GM11168 (cell line): ENCODE measurements at regions not wholly inside any gene's neighbourhood (a gene's known extent, or its start where the extent isn't known, plus 50 kb on each side); places are given as distances from the start of the nearest gene placed in this dataset.

Experiments used
- in situ Hi-C: fragments of 300-500 bp; cut with MboI; formaldehyde crosslinking; loops from one replicate; pipeline ENCODE4 v1.12.0; 2022; ENCODE audit warnings: low sequenced_read_pairs; ENCODE audit not compliant: unreplicated experiment

DNA sequence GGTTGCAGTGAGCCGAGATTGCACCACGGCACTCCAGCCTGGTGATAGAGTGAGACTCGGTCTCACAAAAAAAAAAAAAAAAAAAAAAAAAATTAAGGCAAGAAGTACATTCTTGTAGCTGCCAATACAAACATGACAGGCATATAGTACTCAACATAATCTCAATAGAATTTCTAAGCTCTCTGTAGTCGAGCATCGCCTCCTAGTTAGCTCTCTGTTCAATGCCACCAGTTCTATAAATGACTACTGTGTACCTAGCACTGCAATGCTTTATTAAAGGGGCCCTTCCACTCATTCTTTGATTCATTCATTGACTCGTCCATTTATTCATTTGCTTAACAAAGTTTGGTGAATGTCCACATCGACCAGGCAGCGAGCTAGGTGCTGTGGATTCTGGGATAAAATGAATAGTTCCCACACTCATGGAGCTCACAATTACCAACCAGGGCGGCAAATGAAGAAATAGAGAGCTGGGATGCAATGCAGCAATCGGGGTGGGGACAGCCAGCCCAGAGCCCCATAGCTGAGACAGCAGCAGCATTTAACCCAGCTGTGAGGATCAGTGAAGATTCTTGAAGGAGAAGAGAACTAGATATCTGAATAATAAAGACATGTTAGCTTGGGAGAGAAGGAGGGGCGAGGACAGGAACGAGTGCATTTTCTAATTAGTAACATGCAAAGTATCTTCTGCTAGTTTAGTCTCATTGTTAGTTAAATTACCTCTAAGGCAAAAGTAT, 349.8 kb downstream of the LPIN1 start:
- in situ Hi-C loops, result no loop called here

DNA sequence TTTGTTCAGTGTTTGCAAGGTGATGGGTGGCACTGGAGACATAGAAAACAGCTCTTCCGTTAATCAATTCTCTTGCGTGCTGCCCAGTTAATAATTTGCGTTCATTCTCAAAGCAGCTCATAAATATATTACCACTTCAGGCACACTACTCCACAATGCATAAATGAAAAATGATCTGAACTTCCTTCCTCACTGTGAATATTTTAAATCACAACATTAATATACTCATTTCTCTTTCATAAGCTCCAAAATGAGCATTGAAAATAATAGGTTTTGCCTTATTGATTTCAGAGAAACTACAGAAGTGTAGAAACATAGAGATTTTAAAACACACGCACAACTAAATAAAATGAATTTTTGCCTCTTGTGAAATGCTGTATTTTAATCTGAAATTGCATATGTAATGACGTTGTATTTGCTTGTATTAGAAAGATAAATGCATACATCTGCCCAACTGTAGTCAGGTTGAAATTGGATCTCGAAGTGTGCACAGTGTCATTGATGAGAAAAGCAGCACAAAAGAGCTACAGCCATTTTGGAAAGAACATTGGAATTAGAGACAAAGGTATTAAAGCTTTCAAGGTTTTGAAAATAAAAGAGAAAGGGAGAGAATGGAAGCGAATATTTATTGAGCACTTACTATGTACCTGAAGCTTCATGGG, 350.5 kb downstream of the LPIN1 start:
- in situ Hi-C loops, result no loop called here

DNA sequence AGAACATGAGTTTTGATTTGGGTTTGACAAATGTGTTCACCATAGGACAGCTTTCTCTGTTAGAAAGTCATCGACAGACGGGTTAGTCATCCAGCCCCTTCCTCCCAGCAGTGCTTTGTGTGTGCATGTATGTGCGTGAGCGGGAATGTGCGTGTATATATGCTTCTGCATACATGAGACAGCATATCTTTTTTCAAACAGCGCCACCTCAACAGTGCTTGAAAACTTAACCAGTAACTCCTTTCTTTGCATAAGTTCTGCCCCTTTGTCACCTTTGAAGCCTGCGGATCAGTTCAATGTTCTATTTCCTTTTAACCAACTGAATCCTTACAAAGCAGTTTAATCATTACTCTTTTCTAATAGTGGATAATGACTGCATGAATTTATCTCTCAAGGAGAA, 351.4 kb downstream of the LPIN1 start:
- in situ Hi-C loops, result no loop called here

DNA sequence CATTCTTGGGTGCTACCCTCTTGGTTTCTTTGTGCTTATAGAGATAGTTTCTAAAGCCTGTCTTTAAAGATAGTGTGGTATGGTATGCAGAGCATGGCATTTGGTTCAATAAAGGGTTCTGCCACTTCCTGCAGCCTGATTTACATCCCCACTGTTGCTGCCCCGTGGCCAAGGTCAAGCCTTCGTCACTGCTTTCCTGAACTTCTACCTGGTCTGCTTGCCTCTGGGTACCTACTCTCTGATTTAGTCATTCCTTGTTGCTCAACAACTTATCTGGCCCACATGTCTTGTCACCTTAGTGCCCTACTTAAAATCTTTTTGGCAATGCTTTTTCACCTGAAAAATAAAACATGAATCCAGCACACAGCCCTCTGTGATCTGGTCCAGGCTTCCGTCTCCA, 352.9 kb downstream of the LPIN1 start:
- in situ Hi-C loops, result no loop called here

DNA sequence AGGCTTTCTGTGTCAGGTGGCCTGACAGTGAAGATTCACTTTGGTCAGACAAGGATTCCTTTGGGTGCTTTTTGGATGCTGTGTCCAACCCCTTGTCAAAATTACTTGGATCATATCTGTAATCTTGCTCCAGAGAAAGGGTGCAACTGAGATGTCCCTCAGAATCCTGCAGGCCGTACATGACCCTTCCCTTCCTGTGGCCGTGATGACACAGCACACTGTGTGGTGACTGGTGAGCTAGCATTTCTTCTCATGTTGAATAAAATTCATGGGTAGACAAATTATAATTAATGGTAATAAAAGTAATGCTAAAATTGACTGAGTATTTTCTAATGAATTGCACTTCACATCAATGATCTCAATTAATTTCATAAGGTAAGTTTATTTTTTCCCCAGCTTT, 356.2 kb downstream of the LPIN1 start:
- in situ Hi-C loops, result no loop called here

DNA sequence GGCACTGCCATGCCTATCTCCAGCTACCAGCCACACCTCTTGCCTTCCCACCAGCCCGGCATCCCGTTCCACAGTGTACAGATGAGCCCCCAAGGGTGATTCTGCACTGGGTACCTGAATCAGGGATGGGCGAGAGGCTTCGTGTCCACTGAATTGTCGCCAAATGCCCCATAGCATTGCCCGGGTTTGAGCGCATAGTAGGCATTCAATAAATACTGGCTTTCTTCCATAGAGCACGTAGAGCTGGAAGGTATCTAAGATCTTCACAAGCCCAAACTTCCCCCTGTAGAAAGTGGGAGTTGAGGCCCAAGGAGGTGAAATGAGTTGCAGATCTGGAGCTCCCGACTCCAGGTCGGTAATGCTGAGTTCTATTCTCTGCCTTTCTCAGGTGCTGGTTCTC, 358.7 kb downstream of the LPIN1 start:
- in situ Hi-C loops, result no loop called here

DNA sequence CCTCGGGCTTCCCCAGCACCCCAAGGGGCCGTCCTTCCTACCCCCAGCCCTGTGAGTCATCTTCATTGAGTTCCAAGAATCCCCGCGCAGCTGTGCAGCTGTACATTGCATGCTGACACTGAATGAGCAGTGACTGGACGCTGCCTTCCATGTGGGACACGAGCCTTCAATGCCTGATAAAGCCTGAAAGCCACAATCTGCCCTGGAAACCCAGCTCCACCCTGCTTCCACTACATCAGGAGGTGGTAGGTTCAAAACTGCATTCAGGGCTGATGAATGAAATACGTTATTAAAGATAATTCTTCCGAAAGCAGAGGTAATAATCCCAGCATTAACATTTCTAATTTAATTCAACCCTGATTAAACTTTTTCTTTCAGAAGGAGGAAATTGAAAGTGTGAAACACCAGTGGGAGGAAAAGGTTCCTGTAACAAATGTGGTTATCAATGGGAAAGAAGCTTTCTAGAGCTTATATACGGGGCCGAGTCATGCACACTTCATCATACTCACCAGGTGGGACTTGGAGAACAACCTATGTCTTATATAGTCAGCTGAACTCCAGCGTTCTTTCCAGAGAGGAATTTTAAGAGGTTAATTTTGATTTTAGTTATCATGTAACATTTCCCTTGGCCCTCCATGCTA, 360.1 kb downstream of the LPIN1 start:
- in situ Hi-C loops, result no loop called here

DNA sequence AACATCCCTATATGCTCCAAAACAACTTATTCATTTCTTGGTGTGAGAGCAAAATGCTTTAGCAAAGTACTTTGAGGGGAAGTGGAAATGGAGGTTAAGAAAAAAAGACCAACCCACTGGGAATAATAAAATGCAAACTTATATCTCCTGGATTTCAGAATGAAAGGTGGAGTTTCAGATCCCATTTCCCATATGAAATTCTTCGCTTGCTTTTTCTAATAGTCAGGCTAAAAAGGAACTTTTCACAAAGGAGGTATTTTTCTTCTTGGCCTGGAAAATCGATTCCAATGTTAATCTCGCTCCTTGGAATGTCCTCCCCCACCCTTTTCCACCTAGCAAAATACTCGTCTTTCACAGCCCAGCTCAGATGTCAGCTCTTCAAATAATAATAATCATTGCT, 360.9 kb downstream of the LPIN1 start:
- in situ Hi-C loops, result no loop called here

DNA sequence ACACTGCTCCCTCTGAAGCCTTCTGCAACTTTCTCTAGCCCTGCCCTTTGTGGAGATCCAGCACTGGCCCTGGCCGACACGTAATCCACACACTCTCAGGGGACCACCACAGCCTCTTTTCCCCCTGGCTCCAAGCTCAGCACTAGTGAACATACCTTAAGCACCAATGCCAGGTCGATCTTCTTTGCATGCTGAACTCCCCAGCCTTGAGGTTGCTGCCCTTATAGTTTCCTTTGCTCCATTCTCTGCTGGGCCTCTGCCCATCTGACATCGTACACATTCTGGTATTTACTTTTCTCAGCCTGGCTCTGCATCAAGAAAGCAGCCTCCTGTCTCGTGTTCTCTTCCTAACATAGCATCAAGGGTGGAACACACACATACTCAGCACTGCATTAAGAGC, 361.5 kb downstream of the LPIN1 start:
- in situ Hi-C loops, result no loop called here

DNA sequence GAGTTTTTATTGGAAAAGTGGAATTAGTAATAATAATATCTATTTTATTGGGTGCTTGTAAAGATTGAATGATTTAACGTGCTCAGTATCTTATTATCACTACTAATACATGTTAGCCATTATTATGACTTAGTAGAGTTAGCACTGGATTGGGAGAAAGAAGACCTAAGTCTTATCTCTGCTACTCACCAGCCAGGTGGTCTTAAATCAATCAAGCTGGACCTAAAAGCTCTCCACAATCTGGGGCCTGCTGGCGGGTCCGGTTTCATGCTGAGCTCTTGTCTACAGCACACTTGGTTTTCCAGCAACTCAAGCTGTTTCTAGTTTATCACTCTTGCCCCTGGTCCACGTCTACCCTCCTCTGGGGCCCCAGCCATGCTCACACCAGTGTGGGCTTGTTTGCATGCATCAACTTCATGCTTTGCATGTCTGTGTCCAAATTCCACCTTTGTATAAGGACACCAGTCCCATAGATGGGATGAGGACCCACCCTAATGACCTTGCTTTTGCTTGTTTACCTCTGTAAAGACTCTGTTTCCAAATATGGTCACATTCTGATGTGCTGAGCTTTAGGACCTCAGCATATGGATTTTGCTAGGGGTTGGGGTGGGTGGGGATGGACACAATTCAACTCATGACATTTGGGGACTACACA, 363.1 kb downstream of the LPIN1 start:
- in situ Hi-C loops, result no loop called here

DNA sequence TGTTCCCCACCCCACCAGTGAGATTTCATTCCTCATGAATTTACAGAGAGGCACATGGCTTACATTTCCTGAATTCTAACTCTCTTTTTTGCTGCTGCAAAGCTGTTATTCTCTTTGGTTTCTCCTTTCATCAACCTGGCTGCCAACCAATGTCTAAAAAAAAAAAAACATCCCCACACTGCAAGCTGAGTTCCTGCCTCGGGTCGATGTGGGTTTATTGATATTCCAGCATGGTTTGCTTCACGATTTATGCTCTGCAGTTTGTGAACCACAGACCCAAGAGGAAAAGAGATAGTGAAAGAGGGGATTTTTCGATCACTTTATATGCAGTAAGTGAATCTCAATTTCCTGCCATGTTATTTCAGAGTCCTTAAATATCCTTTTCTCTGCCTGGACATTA, 363.6 kb downstream of the LPIN1 start:
- in situ Hi-C loops, result no loop called here

DNA sequence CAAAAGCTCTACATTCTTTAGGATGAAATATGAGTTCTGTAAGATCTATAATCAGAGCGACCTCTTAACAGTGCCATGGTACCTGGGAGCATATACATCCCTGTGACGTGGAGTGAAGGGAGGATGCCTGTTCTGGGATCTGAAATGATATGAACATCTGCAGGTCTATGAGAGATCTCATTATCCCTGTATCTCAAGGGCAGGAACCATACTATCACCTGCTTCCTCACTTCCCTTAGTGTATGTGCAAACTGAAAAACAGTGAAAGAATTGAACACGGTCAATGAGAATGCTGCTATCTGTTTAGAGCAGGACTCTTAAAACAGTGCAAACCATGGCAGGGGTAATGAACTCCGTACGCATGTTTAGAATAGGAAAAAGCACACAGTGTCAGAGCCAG, 364.0 kb downstream of the LPIN1 start:
- in situ Hi-C loops, result no loop called here

DNA sequence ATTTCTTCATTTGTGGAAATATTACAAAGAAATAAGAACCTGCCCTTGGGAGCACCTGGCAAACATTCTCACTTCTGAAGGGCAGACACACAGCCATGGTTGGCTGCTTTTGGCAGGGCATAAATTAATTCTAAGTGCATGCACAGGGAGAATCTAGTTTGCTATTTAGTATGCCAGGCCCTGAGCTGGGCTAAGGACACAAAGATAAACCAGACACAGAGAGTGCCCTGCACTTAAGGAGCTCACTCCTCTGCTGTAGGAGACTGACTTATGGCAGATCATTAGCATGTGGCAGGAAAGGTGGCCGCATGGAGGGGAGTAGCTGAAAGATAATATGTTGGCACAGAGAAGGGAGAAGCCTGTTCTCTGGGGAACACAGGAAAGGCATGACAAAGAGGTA, 367.0 kb downstream of the LPIN1 start:
- in situ Hi-C loops, result no loop called here

DNA sequence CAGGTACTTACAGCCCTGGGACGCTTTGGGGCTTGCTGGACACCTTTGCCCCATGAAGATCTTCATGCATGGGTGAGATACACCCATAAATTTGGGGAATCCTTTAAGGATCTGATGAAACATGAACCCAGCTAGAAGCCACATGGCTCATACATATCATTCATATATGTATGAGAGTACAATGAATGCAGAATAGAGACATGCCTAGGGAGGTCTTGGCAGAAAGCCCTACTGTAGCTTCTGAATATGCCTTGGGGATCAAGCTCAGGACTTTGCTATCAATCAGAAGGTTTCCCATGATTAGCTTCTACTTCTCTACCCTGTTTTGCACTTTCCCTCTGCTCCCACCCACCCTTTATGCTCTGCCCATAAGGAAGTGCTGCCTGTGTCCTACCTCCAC, 368.4 kb downstream of the LPIN1 start:
- in situ Hi-C loops, result no loop called here

DNA sequence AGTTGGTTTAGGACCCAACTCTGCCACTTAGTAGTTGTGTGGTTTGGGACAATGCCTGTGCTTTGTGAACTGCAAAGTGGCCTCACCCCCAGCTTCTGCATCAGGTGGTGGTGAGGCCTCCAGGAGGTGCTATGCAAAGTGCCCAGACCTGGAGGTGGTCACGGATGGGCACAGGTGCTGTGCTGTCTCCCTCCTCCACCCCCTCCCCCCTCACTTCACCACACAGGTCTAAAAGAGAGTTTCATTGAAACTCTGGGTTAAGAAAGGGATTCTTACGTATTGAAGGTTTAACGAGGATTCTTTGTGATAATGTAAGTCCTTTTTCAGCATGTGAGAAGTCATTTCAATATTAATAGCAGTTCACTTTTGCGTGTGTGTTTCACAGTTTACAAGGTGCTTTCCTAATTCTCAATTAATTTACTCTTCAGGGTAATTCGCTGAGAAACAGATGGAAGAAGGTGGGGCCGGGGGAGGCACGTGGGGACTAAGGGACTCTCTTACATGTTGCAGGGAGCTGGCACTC, 369.9 kb downstream of the LPIN1 start:
- in situ Hi-C loops, result no loop called here

DNA sequence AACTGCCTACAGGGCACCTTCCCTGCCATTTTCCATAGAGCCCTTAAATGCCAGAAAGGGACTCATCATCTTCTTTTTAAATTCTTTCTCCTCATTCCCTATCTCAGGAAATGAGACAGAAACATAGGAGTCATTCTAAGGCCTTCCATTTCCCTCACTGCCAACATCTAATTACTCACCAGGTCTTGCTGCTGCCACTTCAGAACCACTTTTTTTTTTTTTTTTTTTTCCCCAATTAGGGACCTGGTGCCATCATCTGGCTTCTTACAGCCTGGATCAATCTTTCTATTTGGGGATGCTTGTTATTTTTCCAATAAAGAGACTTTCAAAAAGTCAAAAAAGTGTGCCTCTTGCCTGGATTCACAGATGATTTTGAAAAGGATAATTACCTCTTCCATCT, 373.4 kb downstream of the LPIN1 start:
- in situ Hi-C loops, result no loop called here

DNA sequence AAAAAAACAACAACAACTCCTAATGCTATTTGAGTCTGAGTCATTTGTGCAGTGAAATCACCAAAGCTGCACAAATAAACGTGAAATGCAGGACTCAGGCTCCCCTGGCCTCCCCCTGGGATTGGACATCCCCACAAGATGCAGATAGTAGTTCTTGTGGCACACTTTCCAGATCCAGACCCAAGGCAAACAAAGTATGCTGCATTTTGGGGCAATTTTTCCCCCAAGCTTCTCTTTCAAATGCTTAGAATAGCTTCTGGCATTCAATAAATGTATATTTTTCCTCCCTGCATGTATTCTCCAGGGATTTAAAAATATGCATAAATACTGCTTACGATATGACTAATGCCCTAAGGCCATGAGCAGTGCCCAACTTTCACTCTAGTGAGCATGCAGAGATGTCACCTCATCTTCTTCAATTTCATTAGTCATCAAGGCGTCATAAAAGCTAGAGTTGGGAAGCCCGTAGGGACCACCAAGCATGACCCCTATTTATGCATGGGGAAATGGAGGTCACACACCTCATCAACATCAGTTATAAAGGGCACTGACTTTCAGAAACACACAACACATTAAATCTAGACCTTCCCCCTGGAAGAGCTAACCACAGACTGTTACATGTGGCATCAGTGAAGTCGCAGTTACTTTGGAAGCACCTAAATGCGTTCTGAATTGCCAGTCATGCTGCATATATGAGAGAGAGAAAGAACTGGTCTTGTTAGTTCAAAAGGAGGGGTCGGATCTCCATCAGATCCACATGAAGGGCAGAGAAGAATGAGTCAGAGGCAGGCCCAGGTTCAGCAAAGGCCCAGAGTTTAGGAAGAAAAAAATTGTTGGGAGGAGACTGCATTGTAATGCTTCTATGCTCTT, 374.1 kb downstream of the LPIN1 start:
- in situ Hi-C loops, result no loop called here

DNA sequence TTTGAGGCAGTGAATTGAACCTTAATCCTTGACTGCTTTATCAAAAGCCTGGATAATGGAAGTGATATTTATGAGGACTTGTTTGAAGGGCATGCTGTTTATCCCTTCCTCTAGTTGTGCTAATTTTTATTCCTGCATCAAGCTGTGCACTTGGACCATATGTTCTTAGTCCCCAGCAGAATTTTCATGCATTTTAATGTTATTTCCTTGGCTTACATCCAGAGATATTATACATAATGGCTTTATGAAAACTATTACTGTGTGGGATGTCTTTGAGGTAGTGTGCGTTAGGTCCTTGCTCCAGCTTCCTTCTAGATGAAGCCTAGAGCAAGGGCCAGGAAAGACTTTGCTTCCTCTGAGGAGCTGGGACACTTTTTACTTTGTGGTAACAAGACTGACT, 378.4 kb downstream of the LPIN1 start:
- in situ Hi-C loops, result no loop called here

DNA sequence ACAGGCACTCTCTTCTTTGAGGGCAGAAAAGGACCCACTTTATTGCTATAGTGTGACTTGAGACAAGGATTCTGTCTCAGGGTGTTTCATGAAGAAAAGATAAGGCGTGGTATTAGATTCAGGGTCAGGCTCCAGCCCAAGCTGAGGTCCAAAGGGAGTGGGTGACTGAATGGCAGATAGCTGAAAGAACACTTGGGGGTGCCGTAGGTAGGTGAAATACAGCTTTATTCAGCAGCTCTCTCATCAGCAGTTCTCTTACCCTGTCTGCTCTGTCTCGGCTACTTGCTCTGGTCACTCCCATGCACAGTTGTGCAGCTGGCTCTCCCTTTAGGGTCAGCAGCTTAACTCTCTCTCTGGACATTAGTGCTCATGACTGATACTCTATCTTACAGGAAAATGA, 379.9 kb downstream of the LPIN1 start:
- in situ Hi-C loops, result no loop called here

DNA sequence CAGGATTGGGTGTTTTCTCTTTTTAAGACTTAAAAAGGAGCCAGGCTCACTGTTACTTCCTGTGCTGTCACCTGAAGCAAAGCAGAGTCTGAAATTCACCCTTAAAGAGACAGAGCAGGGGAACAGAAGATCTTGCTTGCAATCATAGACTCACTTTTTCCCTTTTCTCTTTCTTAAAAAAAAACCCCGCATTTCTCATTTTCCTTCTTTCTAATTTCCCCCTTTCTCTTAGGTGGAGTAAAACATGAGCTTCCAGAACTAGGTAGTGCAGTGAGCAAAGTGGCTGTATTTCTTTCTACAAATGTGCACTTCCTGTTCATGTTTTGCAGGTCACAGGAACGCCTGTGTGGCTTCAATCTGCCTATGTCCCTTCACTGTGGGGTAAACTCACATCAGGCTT, 381.2 kb downstream of the LPIN1 start:
- in situ Hi-C loops, result no loop called here
